HG03460 (cell line): ENCODE measurements at regions not wholly inside any gene's neighbourhood (a gene's known extent, or its start where the extent isn't known, plus 50 kb on each side); places are given as distances from the start of the nearest gene placed in this dataset.

Experiments
- ATAC-seq: cut with Tn5 transposase; IDR thresholded peaks from one replicate; pipeline ENCODE4 v1.9.1; 2021; ENCODE audit not compliant: unreplicated experiment

- no peak for ATAC-seq
Observed at GRCh38 chr11:88448131-88448670, 110.7 kb upstream of the CTSC start.

GRCh38 chr11:88447281-88447680, 109.7 kb upstream of the CTSC start:
- no peak for ATAC-seq

- no peak for ATAC-seq
Observed at GRCh38 chr11:88439356-88439755, 101.8 kb upstream of the CTSC start.

- no peak for ATAC-seq
Observed at GRCh38 chr11:88438721-88439120, 101.2 kb upstream of the CTSC start.

GRCh38 chr11:88435415-88435814, 97.9 kb upstream of the CTSC start:
- peak; percentile 99 for ATAC-seq

- ATAC-seq: no peak
Observed at GRCh38 chr11:88434333-88434976, 96.9 kb upstream of the CTSC start.

- no peak for ATAC-seq
Observed at GRCh38 chr11:88433536-88434230, 96.1 kb upstream of the CTSC start.

- no peak for ATAC-seq
Observed at GRCh38 chr11:88431675-88432341, 94.3 kb upstream of the CTSC start.

GRCh38 chr11:88428959-88429358, 91.4 kb upstream of the CTSC start:
- ATAC-seq: no peak

GRCh38 chr11:88427719-88428118, 90.2 kb upstream of the CTSC start:
- ATAC-seq: no peak

- ATAC-seq: no peak
Observed at GRCh38 chr11:88424881-88425280, 87.3 kb upstream of the CTSC start.

GRCh38 chr11:88421530-88421929, 84.0 kb upstream of the CTSC start:
- ATAC-seq: peak; percentile 82

GRCh38 chr11:88420165-88420791, 82.7 kb upstream of the CTSC start:
- no peak for ATAC-seq

- ATAC-seq: no peak
Observed at GRCh38 chr11:88418508-88418907, 81.0 kb upstream of the CTSC start.

- no peak for ATAC-seq
Observed at GRCh38 chr11:88415495-88415894, 78.0 kb upstream of the CTSC start.

- ATAC-seq: peak; percentile 60
Observed at GRCh38 chr11:88414981-88415413, 77.5 kb upstream of the CTSC start.

- peak; percentile 46 for ATAC-seq
Observed at GRCh38 chr11:88414385-88414861, 76.9 kb upstream of the CTSC start.

GRCh38 chr11:88411265-88411664, 73.7 kb upstream of the CTSC start:
- ATAC-seq: no peak

- ATAC-seq: no peak
Observed at GRCh38 chr11:88410656-88411055, 73.1 kb upstream of the CTSC start.

- ATAC-seq: no peak
Observed at GRCh38 chr11:88410056-88410455, 72.5 kb upstream of the CTSC start.

GRCh38 chr11:88406876-88407275, 69.3 kb upstream of the CTSC start:
- no peak for ATAC-seq
